ENCODE measurements at regions not wholly inside any gene's neighbourhood (a gene's known extent, or its start where the extent isn't known, plus 50 kb on each side); places are given as distances from the start of the nearest gene placed in this dataset.

- TF ChIP-seq POLR2AphosphoS5 (IDR thresholded peaks at IDR 0.05; ENCODE audit: borderline replicate concordance, low read depth, low read length): no peak
- TF ChIP-seq EZH2 (IDR thresholded peaks at IDR 0.05): no peak
These were observed 424.5 kb downstream of the STK39 start for GRCh38 chr2:167822690-167823465.
